HG02642 (cell line): ENCODE measurements at regions not wholly inside any gene's neighbourhood (a gene's known extent, or its start where the extent isn't known, plus 50 kb on each side); places are given as distances from the start of the nearest gene placed in this dataset.
"Not testable (repeated sequence)": the region's sequence is repeated elsewhere in the genome, so short reads cannot be mapped to it uniquely, and the experiment has no call there.

Source experiments
- ATAC-seq: cut with Tn5 transposase; IDR thresholded peaks from one replicate; pipeline ENCODE4 v1.9.1; 2021; ENCODE audit warnings: mild to moderate bottlenecking; ENCODE audit not compliant: unreplicated experiment, poor library complexity

DNA sequence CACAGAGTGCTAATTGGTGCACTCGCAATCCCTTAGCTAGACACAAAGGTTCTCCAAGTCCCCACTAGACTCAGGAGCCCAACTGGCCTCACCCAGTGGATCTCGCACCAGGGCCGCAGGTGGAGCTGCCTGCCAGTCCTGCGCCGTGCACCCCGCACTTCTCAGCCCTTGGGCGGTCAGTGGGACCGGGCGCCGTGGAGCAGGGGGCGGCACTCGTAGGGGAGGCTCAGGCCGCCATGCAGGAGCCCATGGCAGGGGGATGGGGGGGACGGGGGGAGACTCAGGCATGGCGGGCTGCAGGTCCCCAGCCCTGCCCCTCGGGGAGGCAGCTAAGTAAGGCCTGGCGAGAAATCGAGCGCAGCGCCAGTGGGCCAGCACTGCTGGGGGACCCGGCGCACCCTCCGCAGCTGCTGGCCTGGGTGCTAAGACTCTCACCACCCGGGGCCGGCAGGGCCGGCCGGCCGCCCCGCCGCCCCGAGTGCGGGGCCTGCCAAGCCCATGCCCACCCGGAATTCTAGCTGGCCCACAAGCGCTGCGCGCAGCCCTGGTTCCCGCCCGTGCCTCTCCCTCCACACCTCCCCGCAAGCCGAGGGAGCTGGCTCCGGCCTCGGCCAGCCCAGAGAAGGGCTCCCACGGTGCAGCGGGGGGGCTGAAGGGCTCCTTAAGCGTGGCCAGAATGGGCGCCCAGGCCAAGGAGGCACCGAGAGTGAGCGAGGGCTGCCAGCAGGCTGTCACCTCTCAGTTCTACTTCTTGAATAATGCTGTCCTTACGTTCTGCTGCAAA, 258.2 kb downstream of the GALC start:
- not testable (repeated sequence) for ATAC-seq

DNA sequence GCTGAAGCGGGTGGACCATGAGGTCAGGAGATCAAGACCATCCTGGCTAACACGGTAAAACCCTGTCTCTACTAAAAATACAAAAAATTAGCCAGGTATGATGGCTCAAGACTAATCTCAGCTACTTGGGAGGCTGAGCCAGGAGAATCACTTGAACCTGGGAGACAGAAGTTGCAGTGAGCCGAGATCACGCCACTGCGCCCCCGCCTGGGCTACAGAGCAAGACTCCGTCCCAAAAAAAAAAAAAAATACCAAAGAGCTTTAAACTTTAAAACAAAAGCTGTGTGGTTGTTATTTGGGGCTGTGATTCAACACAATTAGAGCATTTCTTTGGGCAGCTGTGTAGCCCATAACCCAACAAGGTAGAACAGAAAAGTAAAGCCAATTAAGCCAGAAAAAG, 259.9 kb downstream of the GALC start:
- ATAC-seq = not testable (repeated sequence)

DNA sequence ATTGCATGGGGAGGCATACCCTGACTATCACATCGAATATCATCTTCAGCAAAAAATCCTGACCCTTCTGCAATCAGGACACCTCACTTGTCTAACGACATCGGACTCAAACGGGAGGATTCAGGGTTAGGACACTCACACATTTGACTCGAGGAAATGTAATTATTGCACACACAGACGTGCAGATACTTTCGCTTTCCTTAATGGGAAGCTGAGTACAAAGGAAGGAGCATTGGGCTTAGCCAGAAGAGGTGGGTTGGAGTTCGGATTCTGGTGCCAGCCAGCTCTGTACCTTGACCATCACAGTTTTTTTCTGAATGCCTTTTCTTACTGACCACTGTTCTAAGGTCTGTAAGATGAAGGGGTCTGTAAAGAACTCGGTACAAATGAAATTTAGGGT, 260.4 kb downstream of the GALC start:
- ATAC-seq = no peak

DNA sequence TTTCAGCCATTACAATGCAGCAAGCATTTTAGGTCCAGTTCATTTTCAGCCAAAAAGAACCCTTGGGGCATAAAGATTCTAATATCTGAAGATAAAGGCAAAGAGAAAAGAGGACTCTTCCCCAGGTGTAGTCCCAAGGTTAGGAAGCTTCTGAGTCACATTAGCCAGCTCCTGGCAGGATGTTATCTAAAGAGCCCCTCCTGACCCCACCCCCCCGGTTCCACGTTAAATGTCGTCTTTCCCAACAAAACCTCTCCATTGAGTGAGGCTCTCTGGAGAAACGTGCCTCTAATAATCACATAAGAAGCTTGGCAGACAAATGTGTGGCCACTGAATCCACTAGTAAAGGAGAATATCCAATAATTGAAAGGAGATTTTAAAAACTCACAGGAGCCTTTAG, 267.7 kb downstream of the GALC start:
- no peak for ATAC-seq

DNA sequence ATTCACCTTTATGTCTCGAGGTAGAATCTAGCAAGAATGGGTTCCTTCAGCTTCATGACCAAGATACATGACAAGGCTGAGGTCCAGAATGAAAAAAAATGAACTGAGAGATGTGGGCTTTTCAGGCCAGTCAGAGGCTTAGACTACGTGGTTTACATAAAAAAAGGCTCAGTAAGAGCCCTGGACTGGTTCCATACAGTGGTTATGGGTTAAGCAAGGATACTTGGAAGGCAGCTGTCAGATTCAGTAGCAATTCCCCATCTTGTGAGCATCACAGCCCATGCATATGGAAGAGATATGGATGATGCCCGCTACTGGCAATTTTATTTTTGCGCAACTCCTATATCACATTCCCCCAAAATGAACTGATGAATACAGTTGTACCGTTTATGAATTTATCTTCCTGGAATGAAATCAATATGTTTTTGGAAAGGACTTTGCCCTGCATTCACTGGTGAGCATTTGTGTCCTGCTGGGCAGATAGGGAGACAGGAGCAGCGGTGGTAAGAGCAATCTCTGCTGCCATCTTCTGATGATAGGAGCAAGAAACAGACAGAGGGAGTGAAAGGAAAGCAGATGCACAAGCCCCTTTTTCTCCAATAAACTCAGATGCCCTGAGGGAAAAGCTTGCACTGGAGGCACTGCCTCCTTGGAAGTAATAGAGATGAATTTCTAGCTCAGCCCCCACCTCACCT, 280.4 kb downstream of the GALC start:
- ATAC-seq = no peak

DNA sequence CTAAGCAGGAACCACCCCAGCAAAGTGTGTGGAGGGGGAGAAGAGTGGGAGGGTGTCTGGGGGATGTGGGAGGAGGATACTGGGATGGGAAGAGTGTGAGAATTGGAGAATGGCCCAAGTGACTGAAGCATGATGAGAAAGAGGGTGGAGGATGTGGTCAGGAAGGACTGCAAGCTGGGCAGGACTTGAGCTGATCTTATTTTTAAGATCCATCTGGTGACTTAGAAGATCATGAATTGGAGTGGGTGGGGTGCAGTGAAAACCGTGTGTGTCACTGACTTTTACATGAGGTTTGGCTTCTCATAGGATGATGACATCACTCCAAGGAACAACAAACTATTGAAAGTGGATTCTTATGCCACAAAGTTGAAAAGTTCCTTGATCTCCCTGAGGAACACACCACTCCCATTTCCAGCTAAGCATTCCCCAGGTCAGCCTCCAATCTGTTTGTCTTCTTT, 287.5 kb downstream of the GALC start:
- no peak for ATAC-seq

DNA sequence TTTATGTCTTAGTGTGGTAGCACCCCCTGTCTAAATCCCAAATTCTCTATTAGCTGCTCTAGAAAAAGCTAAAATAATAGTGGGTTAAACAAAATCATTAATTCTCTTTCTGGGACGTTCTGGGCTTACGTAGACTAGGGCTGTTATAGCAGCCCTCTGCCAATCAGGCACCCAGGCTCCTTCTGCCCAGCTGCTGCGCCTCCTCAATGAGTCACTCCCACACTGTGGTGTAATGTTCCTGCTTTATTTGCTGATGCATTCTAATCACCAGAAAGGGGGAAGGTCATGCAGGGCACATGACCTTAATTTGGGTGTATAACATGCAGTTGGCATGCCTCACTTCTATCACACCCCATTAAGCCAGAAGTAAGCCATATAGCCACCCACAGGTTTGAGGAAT, 294.5 kb downstream of the GALC start:
- ATAC-seq = no peak

DNA sequence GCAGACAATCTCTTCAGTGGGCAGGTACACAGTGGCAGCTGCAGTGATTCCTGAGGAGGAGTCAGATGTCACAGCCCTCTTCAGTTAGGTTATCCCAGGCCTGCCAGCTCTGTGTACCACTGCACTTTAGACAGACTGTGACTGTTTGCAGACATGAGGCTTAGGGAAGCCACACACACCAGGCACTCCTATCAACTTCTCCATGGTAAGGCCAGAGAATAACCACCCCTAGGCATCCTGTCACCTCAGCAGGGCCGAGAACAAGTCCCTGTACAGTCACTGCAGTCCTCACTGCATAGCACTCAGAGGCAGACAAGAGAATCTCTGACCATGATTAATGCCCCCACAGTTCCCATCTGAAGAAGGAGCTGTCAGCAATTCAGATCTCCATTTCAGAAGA, 296.5 kb downstream of the GALC start:
- no peak for ATAC-seq

DNA sequence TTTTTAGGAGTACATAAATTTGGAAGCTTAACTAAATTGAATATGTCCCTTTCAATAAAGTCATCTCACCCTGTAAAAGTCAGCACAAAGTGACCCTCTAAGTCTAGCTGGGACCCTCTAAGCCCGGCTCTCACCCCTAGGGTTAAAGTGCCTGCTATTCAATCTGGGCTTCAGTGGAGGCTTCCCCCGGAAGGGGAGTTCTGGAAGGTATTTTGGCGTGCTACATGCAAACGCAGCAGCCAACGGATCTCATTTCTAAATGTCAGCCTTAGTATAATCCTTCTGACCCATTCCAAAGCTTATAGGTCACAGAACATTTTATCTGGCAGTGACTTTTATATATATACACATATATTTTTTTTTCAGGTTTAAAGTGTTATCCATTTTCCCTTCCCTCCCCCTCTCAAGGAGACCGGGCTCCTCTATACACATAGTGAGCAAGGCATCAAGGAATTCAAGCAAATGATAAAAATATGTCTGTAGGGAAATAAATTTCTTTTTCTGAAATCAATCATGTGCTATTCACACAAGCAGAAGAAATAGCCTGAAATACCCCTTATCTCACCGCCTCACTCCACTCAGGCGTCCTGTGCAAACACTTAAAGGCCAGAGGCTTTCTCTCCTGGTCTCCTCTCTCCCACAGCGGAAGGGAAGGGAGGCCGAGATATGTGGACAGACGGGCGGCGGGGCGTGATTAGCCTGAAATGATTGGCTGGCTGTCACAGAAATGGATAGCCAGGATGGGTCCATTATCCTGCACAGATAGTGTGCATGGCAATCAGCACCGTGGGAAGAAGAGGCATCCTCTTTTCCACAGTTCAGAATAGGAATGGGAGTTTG, 301.7 kb downstream of the GALC start:
- no peak for ATAC-seq

DNA sequence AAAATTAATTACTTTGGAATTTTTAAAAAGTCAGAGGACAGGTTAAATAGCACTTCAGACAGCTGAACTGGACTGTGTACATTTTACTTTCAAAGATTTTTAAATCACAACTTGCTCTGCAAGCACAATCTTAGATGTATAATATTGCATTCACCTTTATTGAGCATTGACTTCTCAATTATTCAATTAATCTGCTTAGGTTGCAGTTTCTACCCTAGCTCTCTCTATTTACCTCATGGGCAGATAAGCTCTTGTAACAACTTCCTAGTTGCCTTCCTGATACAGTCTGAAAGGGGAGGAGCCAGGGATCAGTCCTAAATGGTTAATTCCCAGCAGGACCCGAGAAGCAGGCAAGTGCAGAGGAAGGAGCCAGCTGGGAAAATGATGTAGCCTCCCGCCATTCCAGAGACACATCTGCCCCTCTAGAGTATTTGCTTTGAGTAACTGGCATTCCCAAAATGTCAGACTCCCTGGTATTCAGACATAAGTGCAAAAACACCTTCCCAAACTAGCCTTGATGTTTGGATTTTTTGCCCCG, 302.8 kb downstream of the GALC start:
- ATAC-seq = no peak

DNA sequence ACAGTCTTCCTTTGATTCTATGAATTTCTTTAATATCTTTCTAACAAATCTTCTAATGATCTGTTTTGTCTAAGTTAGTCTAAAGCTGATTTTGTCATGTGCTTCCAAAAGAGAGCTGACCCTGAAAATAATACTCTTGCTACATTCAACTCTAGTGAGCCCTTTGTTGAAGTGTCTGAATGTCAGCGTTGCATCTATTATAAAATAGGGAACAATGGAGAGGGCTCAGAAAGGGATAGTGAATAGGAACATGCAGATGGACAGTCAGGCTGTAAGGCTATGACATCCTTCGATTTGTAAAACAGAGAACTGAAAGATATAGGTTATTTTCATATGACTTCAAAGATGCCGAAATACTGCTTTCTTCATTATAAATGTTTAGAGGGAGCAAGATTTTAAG, 304.5 kb downstream of the GALC start:
- no peak for ATAC-seq

DNA sequence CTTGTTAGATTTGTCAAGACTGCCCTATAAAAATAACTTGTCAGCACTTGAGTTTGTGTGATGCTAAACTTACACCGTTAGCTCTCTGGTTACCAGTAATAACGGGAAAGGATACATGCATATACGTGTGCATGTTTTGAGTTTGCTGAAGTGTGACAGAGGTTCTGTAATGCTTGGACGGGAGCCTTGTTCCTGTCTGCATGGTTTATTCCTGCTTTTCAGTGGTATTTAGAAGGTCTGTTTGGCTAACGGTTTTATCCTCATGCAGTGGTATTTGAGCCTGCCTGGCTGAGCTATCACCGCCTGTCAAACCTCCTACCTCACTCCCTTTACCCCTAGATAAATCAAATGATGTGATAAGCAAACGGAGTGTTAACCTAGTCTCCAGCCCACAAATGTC, 305.6 kb downstream of the GALC start:
- ATAC-seq = no peak

DNA sequence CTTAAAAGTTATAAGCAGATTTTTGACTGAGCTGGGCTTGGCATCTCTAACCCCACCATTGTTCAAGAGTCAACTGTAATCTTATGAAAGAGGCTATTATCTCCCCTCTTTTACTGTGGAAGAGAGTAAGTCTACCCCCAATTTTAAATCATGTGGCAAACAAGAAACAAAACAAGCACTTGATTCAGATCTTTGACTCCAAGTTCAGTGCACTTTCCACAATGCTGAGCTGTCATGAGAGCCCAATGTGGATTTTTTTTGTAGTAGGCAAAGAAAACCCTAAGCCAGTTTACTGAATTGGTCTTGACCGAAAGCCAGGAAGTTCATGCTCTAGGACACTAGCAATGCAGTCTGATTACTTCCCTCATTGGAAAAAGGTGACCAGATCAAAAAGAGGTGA, 306.2 kb downstream of the GALC start:
- no peak for ATAC-seq

DNA sequence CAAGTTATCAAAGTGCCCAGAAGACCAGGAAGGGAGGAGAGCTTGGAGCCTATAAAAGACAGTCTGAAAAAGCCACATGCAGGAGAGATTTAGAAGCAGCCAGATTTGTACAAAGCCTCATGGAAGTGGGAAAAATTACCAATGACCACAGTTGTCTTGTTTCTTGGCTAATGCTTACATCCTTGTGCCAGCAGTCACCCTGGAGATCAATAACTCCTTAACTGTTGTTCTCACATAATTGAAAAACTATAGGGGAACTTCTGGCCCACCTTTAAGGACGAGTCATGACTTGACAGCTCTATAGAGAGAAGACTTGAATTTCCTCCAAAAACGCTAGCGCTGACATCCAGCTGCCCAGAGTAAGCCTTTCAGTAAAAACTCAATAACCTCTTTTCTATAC, 313.1 kb downstream of the GALC start:
- no peak for ATAC-seq

DNA sequence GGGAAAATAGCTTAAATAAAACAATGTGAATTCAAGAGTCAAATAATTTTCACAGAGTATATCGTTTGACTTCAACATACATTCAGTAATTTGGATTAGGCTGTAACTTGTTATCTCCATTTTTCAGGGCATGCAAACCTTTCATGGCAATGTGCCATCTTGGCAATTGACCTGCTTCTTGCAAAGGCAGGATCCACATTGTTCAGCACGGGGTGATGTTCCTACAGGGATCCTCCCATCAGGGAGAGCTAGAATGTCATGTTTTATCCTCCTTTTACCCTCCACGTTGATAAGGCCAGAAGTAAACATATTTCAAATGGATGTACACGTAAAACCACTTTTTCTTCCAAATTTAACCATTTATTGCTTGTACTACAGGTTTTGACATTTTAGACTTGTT, 314.4 kb downstream of the GALC start:
- no peak for ATAC-seq

DNA sequence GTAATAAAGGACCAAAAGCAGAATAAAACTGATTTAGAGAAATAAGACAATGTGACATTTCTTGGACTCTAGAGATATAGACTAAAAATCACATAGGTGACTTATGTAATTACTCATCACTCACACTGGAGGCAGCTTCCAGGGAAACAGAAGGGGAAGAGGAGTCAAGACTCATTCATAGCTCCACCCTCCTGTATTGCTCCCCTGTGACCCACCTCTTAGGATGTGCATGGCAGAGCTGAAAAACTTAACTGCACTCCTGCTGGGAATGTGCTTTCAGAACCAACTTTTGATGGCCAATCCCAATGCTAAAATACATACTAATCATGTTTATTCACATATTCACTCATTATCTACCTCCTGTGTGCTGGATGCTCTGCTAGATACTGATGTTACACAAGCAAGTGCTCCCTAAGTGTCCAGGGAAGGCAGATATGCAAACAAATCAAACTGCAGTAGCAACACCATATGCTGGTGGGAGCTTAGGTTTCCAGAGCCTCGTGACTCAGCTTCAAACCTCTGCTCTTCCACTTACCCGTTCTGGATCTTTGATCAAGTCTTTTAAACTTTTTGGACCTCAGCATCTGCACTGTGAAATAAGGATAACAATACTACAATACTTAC, 316.1 kb downstream of the GALC start:
- ATAC-seq = no peak

DNA sequence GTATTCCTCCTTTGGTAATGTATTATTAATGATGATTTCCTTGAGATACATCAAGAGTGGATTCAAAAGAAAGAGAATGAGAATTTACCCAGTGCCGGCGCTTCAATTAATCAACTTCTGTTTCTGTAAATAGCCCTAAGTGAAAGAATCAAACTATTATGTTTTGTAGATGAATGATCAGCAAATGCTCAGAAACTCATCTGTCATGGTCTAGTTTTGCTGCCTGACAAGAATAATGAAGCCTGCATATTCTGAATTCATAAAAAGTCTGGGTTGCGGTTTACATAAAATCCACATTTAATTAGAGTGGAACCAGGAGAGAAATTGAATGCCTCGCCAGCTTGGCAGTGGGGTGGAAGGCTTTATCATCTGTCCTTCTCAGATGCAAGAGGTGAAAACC, 325.3 kb downstream of the GALC start:
- no peak for ATAC-seq

DNA sequence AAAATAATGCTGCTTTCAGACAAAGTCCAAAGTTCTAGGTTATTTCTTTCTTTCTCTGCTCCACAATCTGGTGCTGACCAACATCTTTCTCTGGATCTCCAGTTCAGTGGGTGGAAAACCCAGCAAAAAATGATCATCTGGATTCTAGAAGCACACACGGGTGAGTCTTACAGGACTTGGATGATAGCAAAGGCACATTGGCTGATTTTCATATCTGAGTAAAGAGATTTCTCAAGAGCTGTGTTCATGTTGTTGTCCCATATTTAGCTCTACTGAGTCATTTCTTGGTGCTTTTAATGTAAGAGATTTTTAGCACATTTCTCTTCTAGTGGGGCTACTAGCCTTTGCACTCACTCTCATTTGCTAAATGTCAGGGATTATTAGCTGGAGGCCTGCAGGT, 336.7 kb downstream of the GALC start:
- no peak for ATAC-seq

DNA sequence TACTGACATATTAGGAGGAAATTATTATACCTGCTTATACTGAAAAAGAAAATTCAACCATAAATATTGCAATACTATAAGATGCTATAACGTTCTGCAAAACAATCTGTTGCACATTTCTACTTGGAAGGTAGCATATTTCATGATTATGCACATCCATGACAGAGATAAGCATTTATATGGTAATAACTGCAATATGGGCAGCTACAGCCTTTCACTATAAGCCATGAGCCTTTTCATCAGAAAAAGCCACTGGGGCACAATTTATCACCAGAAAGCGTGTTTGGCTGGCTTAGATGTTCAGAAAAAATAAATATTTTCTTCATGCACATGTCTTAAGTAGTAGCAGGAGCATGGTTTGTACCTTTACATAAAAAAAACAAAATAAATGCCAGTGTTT, 340.7 kb downstream of the GALC start:
- no peak for ATAC-seq

DNA sequence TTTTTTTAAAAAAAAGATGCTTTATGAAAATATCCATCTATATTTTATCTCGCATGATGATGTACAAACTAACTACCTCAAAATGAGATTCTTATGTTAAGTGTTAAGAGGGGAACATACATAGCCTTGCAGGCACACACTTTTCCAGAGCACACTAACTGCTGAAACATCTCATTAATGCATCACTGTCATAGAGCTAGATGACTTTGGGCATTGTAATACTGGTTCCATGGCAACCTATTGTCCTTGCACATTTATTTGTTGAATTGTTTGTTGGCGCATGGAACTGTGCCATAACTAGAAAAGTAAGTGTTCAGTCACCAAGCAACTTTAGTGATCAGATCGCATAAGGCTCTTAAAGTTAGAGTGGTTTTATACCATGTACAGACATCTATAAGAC, 348.3 kb downstream of the GALC start:
- no peak for ATAC-seq
